Head of caudate nucleus (tissue), 42 donors: ENCODE measurements at regions not wholly inside any gene's neighbourhood (a gene's known extent, or its start where the extent isn't known, plus 50 kb on each side); places are given as distances from the start of the nearest gene placed in this dataset.

Experiments
- DNase-seq, 42 donors: peaks; one replicate each; pipeline versions ENCODE4 v3.0.0 to v3.0.0-alpha.2; 2020 to 2021; ENCODE audit warnings: mixed read lengths in 7 of 42
- intact Hi-C: fragments of 100-400 bp; cut with DNase I; formaldehyde crosslinking; loops from one replicate; pipeline ENCODE4 v1.15.0; 2022

DNA sequence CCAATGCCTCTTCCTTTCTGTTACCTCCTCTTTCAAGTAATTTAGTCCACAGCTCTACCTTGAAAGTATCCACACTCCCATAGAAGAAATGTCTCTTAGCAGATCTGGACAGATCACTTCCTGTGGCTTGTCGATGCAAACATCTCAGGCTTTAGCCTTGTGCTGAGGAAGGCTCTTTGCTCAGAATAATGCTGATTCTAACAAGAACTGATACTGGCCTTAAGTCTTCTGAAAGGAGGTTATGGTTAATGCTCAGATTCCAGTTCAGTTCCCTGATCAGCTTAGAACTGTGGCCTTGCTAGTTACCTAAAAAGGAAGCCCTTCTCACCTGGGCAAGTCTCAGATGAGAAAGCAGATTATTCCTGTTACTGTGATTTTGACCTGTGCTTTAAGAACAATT lies 230.1 kb upstream of the FAT4 start:
- intact Hi-C loops, result no loop called here

DNA sequence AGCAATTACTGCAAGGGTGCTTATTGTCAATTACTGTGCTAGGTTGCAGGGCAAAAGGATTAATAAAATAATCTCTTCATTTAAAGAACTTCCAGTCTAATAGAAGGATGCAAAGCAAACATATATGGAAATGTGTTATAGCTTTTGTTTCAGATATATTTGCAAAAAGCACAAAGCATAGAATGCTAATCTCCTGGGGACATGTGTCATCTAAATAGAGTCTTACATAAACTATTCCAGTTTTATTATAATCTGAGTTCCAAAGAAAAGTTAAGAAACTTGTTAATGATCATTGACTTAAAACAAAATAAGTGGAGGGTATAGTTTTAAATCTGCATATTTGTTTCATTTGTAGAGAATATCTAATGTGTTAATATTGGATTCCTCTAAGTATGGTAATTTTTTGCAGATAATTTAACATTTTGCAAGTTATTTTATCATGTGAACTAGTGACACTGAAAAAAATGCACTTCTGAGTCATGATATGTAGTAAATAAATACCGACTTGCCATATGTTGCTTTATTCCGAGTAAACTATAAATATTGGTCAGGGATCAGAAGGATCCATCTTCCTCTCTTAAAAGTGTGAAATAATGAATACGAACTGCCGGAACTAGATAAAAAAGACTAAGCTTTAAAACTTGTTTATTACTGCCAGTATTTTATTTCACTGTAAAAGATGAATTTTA lies 231.9 kb upstream of the FAT4 start:
- intact Hi-C loops, result no loop called here
- DNase-seq, result no peak

More for the DNA sequence above, 230.1 kb upstream of the FAT4 start:
- DNase-seq, result no peak

DNA sequence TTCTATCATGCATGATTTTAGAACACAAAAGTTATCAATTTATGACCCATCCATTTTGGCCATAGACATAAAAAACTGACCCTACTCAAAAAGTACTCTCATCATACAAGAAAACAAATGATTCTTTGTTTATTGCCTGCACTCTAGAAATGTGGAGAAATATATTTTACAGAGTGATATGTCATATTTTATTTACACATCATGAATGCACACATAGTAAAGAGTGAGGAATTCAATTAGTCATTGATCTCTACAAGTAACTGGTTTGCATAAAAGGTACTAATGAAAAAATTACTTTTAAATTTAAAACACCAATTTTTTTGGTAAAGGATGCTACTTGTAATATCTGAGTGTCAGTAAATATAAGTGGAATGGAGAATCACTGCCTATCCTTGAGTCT lies 242.5 kb upstream of the FAT4 start:
- DNase-seq, result no peak
- intact Hi-C loops, result no loop called here

DNA sequence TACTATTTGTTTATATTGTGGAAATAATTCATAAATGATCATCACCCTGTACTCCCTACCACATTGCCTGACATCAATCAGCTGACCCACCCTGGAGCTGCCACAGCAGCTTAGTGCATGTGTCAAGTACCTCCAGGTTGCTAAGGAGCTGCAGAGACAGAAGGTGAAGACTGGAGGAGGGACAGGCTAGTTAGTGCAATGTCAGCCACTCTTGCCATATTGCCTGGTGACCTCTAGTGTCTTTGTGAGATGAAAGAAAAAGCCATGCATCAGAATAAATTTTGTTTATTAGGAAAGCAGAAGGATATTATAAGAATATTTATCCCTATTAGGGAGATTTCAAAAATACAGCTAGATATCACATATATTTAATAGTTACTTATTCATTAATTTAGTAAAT lies 243.9 kb upstream of the FAT4 start:
- DNase-seq, result no peak
- intact Hi-C loops, result no loop called here

DNA sequence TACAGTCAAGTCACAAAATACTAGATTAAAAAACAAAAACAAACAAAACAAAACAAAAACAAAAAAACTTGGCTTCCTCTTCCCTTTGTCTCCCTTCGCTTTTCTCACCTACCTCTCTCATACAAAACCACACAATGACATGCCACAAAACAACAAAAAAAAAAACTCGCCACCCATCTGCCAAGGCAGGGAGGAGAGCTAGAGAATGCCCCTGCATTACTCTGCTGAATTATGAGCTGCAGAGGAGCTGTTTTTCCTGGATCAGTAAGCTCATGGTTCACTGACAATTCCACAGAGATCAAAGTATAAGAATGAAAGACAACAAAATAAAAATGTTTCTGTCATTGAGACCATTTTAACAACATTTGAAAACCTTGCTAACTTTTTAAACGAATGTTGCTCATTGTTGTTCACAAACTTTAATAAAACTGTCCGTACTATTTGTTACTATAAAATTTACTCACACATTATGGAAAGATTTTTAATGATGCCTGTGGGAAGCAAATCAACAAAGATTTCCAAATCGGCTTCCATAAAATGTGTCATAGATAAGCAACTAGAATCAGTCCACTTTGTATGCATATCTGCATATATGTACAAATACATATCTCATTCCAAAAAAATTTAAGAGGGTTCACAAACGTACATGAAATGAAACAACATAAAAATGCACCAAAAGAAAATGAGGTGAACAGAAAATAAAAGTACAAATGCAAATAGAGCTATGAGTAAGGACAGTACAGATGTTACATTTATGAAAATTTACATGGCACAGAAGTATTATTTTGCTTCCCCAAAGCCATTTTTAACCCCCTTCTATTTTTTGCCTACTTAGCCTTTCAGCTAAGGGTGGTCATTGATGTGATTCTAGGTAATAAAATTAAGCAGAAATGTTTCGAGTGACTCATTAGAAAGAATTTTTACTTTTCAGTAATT lies 252.4 kb upstream of the FAT4 start:
- DNase-seq, result no peak
- intact Hi-C loops, result no loop called here

DNA sequence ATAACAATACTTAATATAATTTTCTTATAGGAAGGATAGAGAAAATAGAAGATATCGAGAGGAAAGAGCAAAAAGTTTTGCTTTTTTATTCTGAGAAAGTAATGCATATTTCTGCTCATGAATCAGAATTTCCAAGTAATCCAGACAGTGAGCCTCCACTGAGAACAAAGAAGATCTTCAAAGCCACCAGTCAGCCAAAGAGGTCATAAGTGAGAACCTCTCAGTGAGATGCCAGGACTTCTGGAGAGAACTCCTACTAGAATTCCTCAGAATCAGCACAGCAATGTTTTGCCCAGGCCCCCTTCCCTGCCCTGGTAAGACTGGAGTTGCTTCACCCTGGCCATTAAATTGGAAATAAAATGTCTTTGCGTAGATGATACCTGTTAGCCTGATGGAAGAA lies 254.4 kb upstream of the FAT4 start:
- intact Hi-C loops, result no loop called here
- DNase-seq, result no peak

GRCh38 chr4:125049711-125050110 lies 265.0 kb upstream of the FAT4 start:
- no peak for DNase-seq

DNA sequence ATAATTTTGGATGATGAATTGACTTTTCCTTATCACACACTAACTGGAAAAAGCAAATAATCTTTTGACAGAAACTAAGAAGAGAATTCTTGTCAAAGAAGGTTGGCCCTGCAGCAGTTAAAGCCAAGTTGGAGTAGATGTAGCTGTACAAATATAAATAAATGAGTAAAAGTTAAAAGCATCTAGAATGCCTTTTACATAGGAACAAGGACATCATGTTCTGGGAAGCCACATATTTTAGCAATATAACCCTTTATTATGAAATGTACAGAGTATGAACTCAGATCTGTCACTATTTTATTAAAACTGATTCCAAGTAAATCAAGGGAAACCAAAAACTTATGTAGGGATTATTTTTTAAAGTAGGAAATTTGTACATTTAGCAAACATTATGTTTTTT lies 269.4 kb upstream of the FAT4 start:
- no peak for DNase-seq

More at GRCh38 chr4:125049711-125050110, 265.0 kb upstream of the FAT4 start:
- intact Hi-C loops, result no loop called here

GRCh38 chr4:125044886-125045285 lies 269.9 kb upstream of the FAT4 start:
- intact Hi-C loops, result no loop called here
- no peak for DNase-seq

More for the DNA sequence above, 269.4 kb upstream of the FAT4 start:
- intact Hi-C loops, result no loop called here

GRCh38 chr4:125043486-125043885 lies 271.3 kb upstream of the FAT4 start:
- intact Hi-C loops, result no loop called here
- DNase-seq, result no peak

GRCh38 chr4:125042041-125042440 lies 272.7 kb upstream of the FAT4 start:
- DNase-seq, result no peak
- intact Hi-C loops, result no loop called here

GRCh38 chr4:125041372-125041930 lies 273.3 kb upstream of the FAT4 start:
- intact Hi-C loops, result no loop called here
- no peak for DNase-seq

- DNase-seq, result no peak
- intact Hi-C loops, result no loop called here
Observed at GRCh38 chr4:125039550-125039949, 275.2 kb upstream of the FAT4 start.

DNA sequence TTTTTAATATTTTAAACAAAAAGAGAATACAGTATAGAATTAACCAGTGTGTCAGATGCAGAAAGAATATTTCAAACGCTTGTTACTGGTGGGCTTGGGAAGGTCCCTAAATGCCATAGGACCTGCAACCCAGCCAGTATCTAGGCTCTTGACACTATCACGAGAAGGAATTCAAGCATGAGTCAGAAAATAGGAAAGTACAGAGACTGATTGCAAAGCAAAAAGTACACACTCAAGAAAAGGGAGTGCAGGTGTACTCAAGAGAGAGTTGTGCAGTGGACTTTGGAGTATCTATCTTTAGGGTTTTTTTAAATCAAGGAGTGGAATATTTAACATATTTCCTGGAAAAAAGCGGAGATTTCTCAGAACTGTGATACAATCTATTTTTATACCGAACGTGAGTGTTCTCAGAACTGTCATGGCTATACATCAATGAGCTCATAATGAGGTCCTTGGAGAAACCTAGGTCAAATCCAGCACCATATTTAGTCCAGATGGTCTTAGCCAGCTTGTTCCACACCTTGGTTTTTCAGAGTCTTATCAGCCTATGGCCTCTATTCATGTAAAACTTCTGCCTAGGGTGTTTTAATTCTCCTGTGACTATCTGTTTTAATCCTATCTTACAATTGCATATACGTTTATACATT lies 291.8 kb upstream of the FAT4 start:
- intact Hi-C loops, result no loop called here
- DNase-seq, result no peak

- intact Hi-C loops, result no loop called here
- DNase-seq, result no peak
Observed at GRCh38 chr4:125021189-125021588, 293.6 kb upstream of the FAT4 start.

GRCh38 chr4:125020089-125021034 lies 294.4 kb upstream of the FAT4 start:
- intact Hi-C loops, result no loop called here
- DNase-seq, result no peak

GRCh38 chr4:125016892-125017299 lies 297.9 kb upstream of the FAT4 start:
- intact Hi-C loops, result no loop called here
- DNase-seq, result no peak

DNA sequence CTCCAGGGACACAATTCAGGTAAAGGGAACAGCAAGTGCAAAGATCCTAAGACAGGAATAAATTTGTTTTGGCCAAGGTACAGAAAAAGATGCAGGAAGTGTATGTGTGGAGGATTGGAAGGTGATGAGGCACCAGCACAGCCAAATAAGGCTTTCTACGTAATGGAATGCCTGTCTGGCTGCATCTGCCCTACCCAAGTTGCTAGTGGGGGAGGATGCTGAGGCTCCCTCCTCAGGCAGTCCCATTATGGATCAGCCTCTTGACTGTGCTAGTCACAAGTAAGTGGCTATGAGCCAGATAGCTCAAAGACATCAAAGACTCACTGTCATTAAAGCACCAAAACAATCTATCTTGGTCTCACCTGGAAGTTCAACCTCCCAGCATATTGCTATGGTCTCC lies 300.9 kb upstream of the FAT4 start:
- intact Hi-C loops, result no loop called here
- no peak for DNase-seq

GRCh38 chr4:125011646-125012045 lies 299.1 kb upstream of the ANKRD50 start:
- intact Hi-C loops, result no loop called here
- DNase-seq, result no peak
